HTR-8/SVneo (cell line): ENCODE measurements at regions not wholly inside any gene's neighbourhood (a gene's known extent, or its start where the extent isn't known, plus 50 kb on each side); places are given as distances from the start of the nearest gene placed in this dataset.

Source experiments
- DNase-seq: peaks from one replicate; pipeline ENCODE4 v3.0.0; 2011; ENCODE audit warnings: low spot score, mixed read lengths; ENCODE audit not compliant: insufficient read length
- FAIRE-seq: peaks from 2 replicates; lab custom pipeline; 2011; peaks lifted over from hg19 to GRCh38; lab: Jason Lieb, UNC

DNA sequence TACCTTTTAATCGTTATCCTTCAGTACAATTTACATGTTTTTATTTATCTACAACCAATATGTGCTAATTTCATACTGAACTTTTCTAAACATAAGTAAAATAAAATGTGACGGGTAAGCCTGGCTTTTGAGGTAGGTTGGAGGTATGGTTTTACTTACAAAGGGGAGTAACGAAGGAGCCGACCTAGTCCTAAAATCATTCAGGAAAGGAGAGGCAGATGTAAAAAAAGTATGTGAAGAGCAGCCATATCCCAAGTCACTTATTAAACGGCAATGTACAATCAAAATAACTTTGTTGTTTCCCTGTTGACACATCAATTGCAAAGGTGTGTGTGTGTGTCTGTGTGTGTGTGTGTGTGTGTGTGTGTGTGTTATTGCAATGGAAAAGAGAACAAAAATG, 351.3 kb downstream of the CRPPA start:
- DNase-seq: no peak
- FAIRE-seq: peak; percentile 66

DNA sequence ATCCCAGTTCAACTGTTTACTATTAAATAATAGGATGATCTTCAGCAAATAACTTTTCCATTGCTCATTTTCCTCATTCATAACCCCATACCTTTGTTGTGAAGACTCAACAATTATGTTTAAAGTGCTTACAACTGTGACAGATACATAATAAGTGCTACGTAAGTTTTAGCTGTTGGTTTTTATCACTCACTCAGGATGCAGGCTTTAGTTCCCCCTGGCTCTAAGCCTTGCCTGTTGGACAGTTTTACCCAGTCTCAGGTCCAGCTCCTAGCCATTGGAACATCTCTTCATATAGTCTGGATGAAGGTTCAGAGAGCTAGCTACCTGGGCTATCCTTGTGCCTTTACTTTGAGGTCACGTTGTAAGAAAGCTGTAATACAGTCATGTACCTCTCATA, 353.2 kb downstream of the CRPPA start:
- FAIRE-seq (no peak), DNase-seq (no peak)

DNA sequence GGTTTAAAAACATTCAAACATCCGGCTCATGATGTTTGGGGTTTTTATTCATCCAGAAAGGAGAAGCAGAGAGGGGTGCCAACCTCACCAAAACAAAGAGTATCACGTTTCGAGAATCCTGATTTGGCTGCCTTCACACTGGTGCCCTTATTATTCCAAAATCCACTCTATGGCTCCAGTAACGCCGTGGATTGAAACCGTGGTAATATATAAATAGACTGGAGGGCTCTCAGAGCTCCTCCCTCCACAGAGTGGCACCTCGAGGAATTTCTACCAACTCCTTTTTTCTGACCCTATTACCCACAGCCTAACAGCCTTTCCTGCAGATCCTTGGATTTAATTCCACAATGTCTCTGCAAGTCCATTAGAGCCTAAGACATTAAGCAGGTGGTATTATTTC, 353.6 kb downstream of the CRPPA start:
- DNase-seq: no peak
- FAIRE-seq: no peak

DNA sequence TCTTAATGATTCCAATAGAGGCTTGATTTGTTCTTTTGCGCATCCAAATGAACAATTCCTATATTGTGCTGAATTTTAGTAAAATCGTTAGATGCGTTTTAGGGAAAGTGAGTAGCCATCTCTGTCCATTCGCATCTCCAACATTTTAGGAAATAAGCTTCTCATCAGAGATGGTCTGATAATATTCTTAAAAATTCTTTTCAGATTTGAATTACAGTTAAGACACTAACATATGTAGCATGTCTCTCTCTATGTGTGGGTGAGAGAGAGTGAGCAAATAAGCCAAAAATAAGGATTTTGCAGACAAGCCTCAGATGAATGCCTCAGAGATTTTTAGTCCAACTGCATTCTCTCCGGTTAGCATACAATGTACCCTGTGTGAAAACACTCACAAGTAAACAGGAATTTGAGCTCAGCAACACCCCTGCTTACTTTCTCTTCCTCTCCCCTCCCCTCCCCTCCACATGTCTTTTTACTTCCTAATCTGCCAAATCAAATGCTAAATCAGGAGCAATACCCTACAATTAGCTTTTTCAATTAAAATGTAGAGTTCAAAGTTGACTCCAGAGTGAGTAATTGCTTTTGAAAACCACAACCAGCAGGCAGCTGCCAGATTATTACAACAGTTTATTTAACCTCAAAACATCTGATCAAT, 354.4 kb downstream of the CRPPA start:
- no peak for DNase-seq
- FAIRE-seq: no peak

DNA sequence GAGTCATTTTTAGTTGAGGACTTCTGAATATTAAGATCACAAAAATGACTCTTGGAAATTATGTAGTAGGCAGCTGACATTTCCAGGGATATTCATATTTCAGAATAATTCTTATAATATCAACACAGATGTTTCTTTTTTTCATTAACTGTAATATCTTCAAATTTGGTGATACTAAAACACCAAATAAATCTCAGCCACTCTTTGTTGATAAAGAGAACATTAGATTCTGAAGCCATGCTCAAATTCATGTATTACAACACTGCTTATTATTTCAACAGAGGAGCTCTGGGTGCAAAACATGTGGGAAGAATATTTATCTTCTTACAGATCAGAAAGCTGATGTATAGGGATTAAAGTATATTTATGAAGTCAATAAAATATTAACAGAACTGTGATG, 355.4 kb downstream of the CRPPA start:
- FAIRE-seq (no peak), DNase-seq (no peak)

DNA sequence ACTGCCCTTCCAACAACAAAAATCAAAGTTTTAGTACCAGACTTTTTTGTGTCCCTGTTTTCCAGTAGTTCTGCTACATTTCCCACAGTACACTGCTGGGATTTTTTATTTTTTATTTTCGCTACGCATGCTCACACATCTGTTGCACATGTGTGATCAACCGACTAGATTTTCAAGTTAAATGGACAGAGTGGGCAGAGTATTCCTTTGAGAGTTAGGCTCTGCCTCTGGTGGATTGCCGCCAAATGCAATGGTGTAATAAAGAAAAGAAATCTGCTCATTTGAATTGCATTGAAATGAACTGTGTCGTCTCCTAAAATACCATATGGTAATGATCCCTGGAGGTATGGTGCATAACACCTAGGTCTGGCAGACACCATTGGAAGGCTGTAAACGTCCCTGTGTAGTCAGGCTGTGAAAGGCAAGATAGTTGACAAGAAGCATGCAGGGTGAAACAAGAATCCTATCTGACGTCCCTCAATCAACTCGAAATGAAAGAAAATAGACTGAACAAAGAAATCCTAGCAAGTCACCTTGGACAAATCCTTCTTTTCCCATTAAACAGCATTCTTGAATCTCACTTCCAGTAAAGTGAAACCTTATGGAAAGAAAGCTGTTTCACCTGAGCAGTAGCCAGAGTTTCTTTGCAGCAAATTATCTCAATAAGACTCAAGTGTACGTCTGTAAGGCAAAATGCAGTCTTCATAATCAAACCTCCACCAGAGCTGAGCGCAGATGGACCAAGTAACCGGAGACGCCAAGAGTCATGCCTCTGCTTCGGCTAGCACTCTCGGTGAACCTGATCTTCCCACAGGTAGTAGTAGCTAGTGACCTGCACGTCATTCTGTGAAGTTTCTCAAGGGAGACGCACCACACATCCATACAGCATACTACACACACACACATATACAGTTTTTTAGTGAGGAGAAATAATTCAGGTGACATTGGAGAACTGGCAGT, 357.3 kb downstream of the CRPPA start:
- FAIRE-seq (no peak), DNase-seq (no peak)

DNA sequence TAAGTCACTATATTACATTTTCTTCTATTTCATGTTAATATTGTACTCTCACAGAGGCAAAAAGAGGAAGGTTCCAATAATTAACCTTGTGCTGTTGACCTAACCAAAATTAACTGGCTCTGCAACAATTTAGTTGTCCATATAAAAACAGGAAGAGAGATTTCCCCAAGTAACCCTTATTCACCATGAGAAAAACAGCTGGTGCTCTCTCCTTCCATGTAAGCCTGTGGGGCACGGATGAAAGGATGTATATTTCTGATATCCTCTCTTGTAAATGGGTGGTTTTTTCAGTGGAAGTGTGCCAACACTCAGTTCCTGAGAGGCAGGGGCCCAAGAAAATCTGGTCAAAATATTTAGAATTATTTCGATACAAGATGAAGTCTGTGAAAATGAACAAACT, 358.1 kb downstream of the CRPPA start:
- no peak for FAIRE-seq
- no peak for DNase-seq

DNA sequence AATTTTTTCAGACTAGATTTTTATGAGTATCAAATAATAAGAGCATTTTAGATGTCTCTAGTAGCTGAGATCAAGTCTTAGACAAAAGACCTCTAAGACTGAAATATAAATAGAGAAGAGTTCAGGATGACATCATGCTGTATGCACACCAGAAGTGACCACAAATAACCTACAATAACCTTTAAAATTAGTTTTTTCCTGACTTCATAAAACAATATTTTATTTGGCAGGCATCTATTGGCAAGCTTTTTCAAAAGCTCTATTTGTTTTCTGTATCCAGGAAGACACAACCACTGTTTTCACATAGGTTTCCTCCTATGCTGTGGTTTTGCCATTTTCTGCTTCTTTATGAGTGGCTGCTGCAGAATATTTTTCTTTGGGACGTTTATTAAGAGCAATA, 359.1 kb downstream of the CRPPA start:
- no peak for FAIRE-seq
- no peak for DNase-seq

DNA sequence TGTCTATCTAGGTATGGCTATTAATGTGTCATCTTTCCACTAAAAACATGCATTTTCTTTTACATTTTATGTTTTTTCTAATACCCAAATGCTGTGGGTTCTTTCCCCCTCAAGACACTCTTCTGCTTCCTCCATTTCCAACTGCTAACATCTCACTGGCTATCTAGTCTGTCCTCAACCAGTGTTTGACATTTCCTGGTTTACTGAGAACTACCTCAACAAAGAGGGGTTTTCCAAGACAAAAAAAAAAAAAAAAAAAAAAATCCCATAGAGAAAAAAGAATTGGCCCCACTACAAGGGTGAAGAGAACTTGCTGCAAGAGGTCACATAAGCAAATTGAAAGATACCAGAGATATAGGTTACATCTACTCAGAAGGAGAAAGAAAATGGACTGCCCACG, 359.7 kb downstream of the CRPPA start:
- DNase-seq (no peak), FAIRE-seq (no peak)

DNA sequence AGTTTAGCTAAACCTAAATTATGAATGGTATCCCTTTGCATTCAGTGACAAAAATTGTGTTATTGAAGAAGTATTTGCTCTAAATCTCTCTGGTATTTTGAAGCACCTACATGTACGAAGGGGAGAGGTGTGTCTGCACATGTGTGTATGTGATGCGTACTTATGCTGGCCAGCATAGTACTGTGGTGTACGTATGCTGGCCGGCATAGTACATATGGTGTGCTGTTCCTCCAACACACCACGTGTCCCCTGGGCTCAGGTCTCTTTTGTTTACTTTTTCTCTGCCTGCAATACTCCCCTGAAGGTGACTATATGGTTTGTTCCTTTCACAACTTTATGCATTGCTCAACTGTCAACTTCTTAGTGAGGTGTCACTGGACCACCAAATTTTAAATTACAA, 360.3 kb downstream of the CRPPA start:
- DNase-seq: no peak
- no peak for FAIRE-seq

DNA sequence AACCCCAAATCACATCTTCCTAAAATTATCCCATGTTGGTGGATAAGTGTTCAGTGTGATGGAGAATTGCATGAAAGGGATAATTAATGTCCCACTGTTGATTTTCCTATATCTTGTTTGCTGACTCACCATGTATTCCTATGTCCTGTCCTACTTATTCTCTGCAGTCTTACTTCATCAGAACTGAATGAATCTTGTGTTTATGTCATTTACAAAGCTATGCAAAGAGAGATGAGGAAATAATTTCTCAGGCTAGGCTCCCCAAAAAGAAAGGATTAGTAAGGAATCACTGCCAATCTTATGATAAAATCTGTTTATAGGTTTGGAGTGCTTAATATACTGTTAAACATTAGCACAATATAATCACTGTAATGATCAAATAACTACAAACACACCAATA, 360.8 kb downstream of the CRPPA start:
- DNase-seq (no peak), FAIRE-seq (no peak)

DNA sequence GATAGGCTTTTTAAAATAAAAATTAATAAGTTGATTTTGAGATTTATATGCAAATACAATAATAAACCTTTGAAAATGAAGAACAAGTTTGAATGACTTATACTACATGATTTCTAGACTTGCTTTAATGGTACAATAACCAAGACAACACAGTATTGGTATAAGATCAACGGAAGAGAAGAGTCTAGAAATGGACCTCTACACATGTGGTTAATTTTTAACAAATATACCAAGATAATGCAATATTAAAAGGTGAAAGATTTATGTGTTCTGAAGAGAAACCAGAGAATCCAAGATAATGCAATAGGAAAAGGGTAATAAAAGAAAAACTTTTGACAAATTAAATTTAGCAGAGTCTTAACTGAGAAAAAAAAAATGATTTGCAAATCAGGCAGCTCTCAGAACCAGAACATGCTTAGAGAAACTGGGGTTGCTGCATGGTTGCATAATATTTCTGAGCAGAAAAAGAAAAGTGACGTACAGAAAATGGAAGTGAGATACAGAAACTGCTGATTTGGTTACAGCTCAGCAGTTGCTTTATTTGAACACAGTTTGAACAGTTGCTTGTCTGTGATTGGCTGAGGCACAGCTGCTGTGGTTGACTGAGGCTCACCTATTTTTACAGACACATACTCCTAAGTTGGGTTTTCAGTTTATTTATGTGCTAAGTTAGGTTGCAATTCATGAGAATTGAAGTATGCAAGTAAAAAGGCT, 365.9 kb downstream of the CRPPA start:
- DNase-seq: no peak
- FAIRE-seq: no peak

DNA sequence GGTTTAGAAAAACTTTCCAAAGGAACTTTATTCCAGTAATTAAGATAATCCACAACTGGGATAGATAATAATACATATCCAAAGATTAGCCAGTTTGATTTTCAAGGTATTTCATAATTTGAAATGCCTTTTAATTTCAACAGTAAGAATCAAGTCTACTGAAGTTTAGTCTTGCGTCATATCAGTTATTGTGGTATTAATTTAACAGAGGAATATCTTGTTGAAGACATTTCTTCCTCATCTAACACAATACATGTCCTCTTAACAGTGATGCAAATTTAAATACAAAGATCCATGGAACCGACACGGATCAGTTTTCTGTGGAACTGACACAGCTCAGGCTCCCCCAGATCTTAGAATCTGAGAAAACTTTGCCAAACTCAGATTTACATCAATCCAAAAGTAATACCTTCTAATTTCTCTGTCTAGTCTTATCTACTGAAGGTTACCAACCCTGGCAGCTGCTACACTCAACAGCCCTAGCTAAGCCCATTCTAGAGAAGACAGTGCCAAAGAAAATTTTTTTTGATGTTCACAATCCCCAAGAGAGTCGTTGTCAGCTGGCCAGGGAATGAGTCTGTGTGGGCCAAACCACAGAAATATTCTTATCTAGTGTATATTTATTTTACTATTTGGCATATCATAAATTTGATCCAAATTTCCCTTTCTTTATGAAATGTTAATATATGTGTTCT, 365.2 kb upstream of the MEOX2 start:
- no peak for FAIRE-seq
- no peak for DNase-seq

DNA sequence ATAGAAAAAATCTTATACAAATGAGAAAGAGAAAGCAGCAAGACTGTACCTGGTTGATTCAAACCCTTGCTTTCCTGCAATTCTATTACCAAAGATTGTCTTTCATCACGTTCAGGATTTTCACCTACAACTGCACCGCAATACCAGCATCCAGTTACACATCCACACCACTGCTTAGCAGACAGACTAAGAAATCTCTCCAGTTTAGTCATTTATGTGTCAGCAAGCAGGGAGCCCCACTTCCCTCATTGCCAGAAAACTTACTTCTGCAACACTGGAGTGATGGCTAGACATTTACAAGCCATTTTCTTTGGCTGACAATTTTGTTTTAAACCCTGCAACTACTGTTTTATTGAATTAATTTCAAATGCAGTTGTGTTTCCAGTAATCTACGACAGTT, 359.6 kb upstream of the MEOX2 start:
- FAIRE-seq (no peak), DNase-seq (no peak)

DNA sequence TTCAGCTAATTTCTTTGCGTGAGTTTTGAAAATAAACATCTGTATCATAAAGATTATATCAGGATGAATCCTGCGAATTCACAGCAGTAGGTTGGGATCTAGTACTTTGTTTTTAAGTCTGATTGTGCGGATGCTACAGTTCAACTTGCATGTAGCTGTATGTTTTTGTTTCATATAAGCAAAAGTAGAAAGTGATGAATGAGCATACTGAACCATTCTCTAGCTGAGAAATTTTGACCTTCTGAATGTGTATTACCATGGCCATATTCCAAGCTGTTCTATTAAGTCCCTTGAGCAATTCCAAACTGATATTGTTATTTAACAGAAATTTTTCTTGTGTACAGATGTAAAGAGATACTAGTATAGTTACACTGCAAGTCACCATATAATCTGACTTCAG, 358.8 kb upstream of the MEOX2 start:
- FAIRE-seq (no peak), DNase-seq (no peak)

DNA sequence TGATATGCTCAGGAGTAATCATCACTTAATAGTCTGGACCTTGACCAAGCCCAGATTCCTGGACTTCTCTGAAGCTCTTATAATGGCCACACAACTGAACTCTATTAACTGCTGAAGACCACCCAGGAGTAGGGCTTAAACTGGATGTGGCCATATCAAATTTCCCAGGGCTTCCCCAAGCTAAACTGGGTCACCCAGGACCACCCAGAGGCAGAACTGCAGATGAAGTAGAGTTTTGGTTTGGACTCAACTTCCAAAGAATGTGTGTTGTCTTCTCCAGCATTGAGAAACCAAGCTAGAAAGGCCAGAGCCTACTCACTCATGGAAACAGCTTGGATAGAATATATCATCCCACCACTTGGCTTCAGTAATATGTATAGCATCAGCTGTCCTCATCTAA, 358.2 kb upstream of the MEOX2 start:
- FAIRE-seq: no peak
- DNase-seq: no peak

DNA sequence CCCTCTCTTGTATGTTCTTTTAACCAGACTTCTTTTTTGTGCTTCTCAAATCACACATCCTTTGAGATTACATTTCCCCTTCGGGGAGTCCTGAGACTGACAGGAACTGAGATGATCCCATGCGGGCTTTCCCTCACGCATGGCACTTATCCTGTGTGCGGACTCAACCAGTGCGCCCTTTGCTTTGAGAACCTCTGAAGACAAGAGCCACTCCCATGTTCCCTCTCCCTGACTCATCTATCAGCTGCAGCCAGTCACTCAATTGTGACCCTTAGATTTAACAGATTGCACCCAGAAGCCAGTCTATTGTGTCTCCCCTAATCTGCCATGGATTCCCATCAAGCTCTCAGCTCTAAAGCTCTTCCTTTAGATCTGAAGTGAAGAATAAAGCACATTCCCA, 353.9 kb upstream of the MEOX2 start:
- no peak for DNase-seq
- FAIRE-seq: no peak

DNA sequence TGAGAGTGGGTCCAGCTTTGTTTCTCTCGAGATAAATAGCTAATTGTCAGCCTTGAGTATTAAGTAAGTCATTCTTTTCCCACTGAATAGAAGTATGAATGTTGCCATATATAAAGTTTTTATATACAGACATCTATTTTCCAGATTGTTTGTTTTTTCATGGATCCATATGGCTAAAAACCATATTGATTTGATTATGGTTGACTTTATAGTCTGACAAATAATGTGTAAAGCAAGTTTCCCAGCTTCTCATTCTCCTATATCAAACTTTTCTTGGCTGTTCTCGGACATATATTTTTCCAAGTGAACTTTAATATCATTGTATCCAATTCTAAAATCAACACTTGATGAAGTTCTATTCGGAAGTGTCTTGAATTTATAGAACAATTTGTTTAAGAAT, 352.4 kb upstream of the MEOX2 start:
- no peak for FAIRE-seq

DNA sequence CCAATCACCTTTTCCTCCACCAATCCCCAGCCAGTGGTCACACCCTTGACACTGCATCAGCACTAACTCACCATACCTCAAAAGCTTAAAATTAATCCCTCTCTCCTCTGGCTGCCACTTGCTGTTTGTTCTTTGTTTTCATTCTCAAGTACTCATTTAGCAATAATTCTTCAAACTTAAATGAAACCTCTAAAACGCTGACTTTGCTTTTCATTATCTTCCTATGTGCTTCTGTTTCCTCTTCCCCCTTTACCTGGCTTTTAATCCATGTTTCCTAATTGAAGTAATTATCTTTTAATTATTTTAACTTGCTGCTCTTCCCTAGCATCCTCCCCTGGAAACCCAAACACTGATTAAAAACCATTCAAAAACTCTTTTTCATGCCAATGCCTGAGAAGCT, 348.9 kb upstream of the MEOX2 start:
- DNase-seq (no peak), FAIRE-seq (no peak)

More for the DNA sequence above, 352.4 kb upstream of the MEOX2 start:
- no peak for DNase-seq

DNA sequence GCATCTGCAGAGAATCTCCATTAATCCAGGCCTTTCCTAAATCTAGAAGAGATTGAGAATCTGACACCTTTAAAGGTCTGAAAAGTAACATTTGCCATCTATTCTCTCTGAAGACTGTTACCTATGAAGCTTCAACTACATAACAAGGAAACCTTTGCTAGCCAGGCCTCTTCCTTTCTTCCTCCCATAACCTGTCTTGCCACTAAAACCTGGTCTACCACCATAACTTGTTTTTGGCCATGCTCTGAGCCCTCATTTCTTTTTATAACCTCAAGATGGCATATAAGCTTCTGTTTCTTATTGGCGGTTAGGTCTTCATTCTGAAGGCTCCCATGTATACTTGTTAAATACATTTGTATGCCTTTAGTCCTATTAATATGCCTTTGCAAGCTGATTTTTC, 348.4 kb upstream of the MEOX2 start:
- DNase-seq (no peak), FAIRE-seq (no peak)

DNA sequence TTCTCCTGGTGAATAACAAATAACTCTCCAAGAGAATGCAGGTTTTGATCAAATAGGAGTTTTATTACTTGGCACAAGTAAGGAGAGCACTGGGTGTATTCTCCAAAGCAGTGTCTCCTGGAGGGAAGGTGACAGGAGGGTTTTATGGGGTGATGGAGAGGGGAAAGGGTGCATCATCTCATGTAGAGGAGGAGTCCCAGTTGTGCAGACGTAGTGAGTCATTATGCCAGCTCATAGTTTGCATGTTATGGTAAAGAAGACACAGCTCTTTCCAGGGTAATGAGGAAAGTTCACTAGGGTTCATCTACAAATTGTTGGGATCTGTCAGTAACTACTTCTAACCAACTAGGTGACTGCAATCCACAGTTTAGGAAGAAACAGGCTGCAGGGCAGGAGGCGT, 347.9 kb upstream of the MEOX2 start:
- DNase-seq (no peak), FAIRE-seq (no peak)
